Neural cell (in vitro differentiated cells): ENCODE measurements at regions not wholly inside any gene's neighbourhood (a gene's known extent, or its start where the extent isn't known, plus 50 kb on each side); places are given as distances from the start of the nearest gene placed in this dataset.

ENCODE experiments used
- H2AFZ ChIP-seq: fragments of 200-600, 300-800 bp; sonication (generic), shearing (Covaris generic); 2 replicates; pipeline ENCODE4 v1.6.0; 2014; ENCODE audit warnings: low read depth, mild to moderate bottlenecking, antibody characterized with exemption, low read length, moderate library complexity
- H3F3A ChIP-seq: fragments of 200-600 bp; shearing (Covaris generic); 2 replicates; pipeline ENCODE4 v1.6.1; 2016; ENCODE audit warnings: mild to moderate bottlenecking, moderate library complexity, mixed read lengths, antibody characterized with exemption, low read length; ENCODE audit not compliant: insufficient read depth, poor library complexity, severe bottlenecking
- H3K27ac ChIP-seq: fragments of 200-600, 300-800 bp; sonication (generic), shearing (Covaris generic); 2 replicates; pipeline ENCODE4 v1.5.1; 2014; ENCODE audit warnings: mild to moderate bottlenecking, low read length, moderate library complexity
- H3K27me3 ChIP-seq: fragments of 300-800, 200-600 bp; sonication (generic), shearing (Covaris generic); 2 replicates; pipeline ENCODE4 v1.6.0; 2014; ENCODE audit warnings: mild to moderate bottlenecking, low read depth, low read length, moderate library complexity; ENCODE audit not compliant: insufficient read depth
- H3K36me3 ChIP-seq: fragments of 300-800, 200-600 bp; sonication (generic), shearing (Covaris generic); 2 replicates; pipeline ENCODE4 v1.5.1; 2014; ENCODE audit warnings: mild to moderate bottlenecking, antibody characterized with exemption, low read length, moderate library complexity; ENCODE audit not compliant: insufficient read depth
- H3K4me2 ChIP-seq: fragments of 300-800, 200-600 bp; sonication (generic), shearing (Covaris generic); 2 replicates; pipeline ENCODE4 v1.6.0; 2014; ENCODE audit warnings: mild to moderate bottlenecking, low read length
- H3K4me3 ChIP-seq: fragments of 300-800, 200-600 bp; sonication (generic), shearing (Covaris generic); 2 replicates; pipeline ENCODE4 v1.5.1; 2014; ENCODE audit warnings: mild to moderate bottlenecking, low read length, moderate library complexity
- H3K79me2 ChIP-seq: fragments of 200-600 bp; shearing (Covaris generic); replicated peaks from 2 replicates; pipeline ENCODE4 v1.6.0; 2014; ENCODE audit warnings: mild to moderate bottlenecking, low read length, moderate library complexity; ENCODE audit not compliant: insufficient read depth
- H3K9ac ChIP-seq: fragments of 300-800, 200-600 bp; sonication (generic), shearing (Covaris generic); 2 replicates; pipeline ENCODE4 v1.6.1; 2016; ENCODE audit warnings: mild to moderate bottlenecking, low read length, mixed read lengths
- H3K9me2 ChIP-seq: fragments of 200-600 bp; shearing (Covaris generic); 2 replicates; pipeline ENCODE4 v1.6.1; 2016; ENCODE audit warnings: mild to moderate bottlenecking, low read length, mixed read lengths; ENCODE audit not compliant: insufficient read depth
- H3K9me3 ChIP-seq: fragments of 200-600, 300-800 bp; sonication (generic), shearing (Covaris generic); 2 replicates; pipeline ENCODE4 v1.6.1; 2016; ENCODE audit warnings: mild to moderate bottlenecking, mixed run types, low read length, moderate library complexity, mixed read lengths
- H4K20me1 ChIP-seq: fragments of 200-600 bp; shearing (Covaris generic); 2 replicates; pipeline ENCODE4 v1.6.1; 2016; ENCODE audit warnings: mild to moderate bottlenecking, mixed run types; ENCODE audit not compliant: insufficient read depth
- CTCF ChIP-seq: fragments of 450-650 bp; IDR thresholded peaks from 2 replicates; pipeline ENCODE4 v1.5.1; 2014; ENCODE audit warnings: antibody characterized with exemption, mild to moderate bottlenecking, moderate library complexity; ENCODE audit not compliant: poor library complexity, severe bottlenecking
- EP300 ChIP-seq: fragments of 450-650 bp; conservative IDR thresholded peaks from 2 replicates; pipeline ENCODE4 v1.6.1; 2014; ENCODE audit warnings: antibody characterized with exemption, mild to moderate bottlenecking, moderate library complexity; ENCODE audit not compliant: poor library complexity, severe bottlenecking
- EZH2 ChIP-seq: fragments of 200-600, 300-800 bp; shearing (Covaris generic), sonication (generic); IDR thresholded peaks from 2 replicates; pipeline ENCODE4 v1.6.1; 2014; ENCODE audit warnings: antibody characterized with exemption, low read length, borderline replicate concordance, mild to moderate bottlenecking; ENCODE audit not compliant: insufficient read depth, poor library complexity, severe bottlenecking
- MXI1 ChIP-seq: fragments of 450-650 bp; conservative IDR thresholded peaks from 2 replicates; pipeline ENCODE4 v1.6.1; 2014; ENCODE audit warnings: antibody characterized with exemption, mild to moderate bottlenecking; ENCODE audit not compliant: poor library complexity, severe bottlenecking
- POLR2AphosphoS5 ChIP-seq: IDR thresholded peaks from 2 replicates; pipeline ENCODE4 v1.6.1; 2012
- RAD21 ChIP-seq: fragments of 450-650 bp; conservative IDR thresholded peaks from 2 replicates; pipeline ENCODE4 v1.6.1; 2014; ENCODE audit warnings: antibody characterized with exemption, mild to moderate bottlenecking, moderate library complexity
- REST ChIP-seq: IDR thresholded peaks from 2 replicates; pipeline ENCODE4 v1.6.1; 2012; ENCODE audit warnings: borderline replicate concordance
- SMC3 ChIP-seq: fragments of 450-650 bp; conservative IDR thresholded peaks from 2 replicates; pipeline ENCODE4 v1.6.1; 2014; ENCODE audit warnings: antibody characterized with exemption, mild to moderate bottlenecking, moderate library complexity; ENCODE audit not compliant: poor library complexity
- TAF1 ChIP-seq: IDR thresholded peaks from 2 replicates; pipeline ENCODE4 v1.6.1; 2012; ENCODE audit warnings: low read depth

GRCh38 chr4:116959045-116959444 is 126.3 kb downstream of the TRAM1L1 start:
- H3K4me3 ChIP-seq: no peak overlapping the region
- H3K9me2 ChIP-seq: no peaks in the 10 kb centered on the region
- no peak overlapping the region for H3K4me2 ChIP-seq
- H3K27ac ChIP-seq: no peak overlapping the region
- no peaks in the 10 kb centered on the region for H3F3A ChIP-seq
- no peak overlapping the region for H2AFZ ChIP-seq
- H3K9ac ChIP-seq: no peak overlapping the region
- no peaks in the 10 kb centered on the region for H3K36me3 ChIP-seq
- no peaks in the 10 kb centered on the region for H4K20me1 ChIP-seq
- H3K9me3 ChIP-seq: no peaks in the 10 kb centered on the region
- H3K79me2 ChIP-seq: no peaks in the 10 kb centered on the region
- no peaks in the 10 kb centered on the region for H3K27me3 ChIP-seq
- TF ChIP-seq REST (no peak), TAF1 (no peak), EZH2 (no peak), POLR2AphosphoS5 (no peak), SMC3 (no peak), RAD21 (no peak)

GRCh38 chr4:116953947-116954346 is 131.4 kb downstream of the TRAM1L1 start:
- H3F3A ChIP-seq: no peaks in the 10 kb centered on the region
- no peak overlapping the region for H3K4me3 ChIP-seq
- H3K36me3 ChIP-seq: no peaks in the 10 kb centered on the region
- H3K9me2 ChIP-seq: no peaks in the 10 kb centered on the region
- H3K9me3 ChIP-seq: no peaks in the 10 kb centered on the region
- no peak overlapping the region for H3K9ac ChIP-seq
- TF ChIP-seq EZH2: no peak
- TF ChIP-seq EP300: peak; percentile 98
- no peak for TF ChIP-seq TAF1
- TF ChIP-seq REST: peak; percentile 20
- peak; percentile 94 for TF ChIP-seq POLR2AphosphoS5
- TF ChIP-seq CTCF: peak; percentile 22
- no peak for TF ChIP-seq MXI1
- peak; percentile 43 for TF ChIP-seq RAD21
- peak; percentile 43 for TF ChIP-seq SMC3
- no peak overlapping the region for H3K27ac ChIP-seq
- no peaks in the 10 kb centered on the region for H4K20me1 ChIP-seq
- H3K4me2 ChIP-seq: peak overlapping the region; percentile 18
- H3K27me3 ChIP-seq: no peaks in the 10 kb centered on the region
- no peak overlapping the region for H2AFZ ChIP-seq
- no peaks in the 10 kb centered on the region for H3K79me2 ChIP-seq
